IPS-18c (cell line): ENCODE measurements at regions not wholly inside any gene's neighbourhood (a gene's known extent, or its start where the extent isn't known, plus 50 kb on each side); places are given as distances from the start of the nearest gene placed in this dataset.

Experiments
- H3K4me3 ChIP-seq: 2 replicates; pipeline ENCODE4 v1.7.0; 2013; ENCODE audit warnings: low read depth, mild to moderate bottlenecking, low read length, moderate library complexity; ENCODE audit not compliant: insufficient read depth
- H3K9me3 ChIP-seq: one replicate; pipeline ENCODE4 v1.6.1; 2013; ENCODE audit warnings: mild to moderate bottlenecking, low read length, moderate library complexity; ENCODE audit not compliant: control insufficient read depth, insufficient read depth

DNA sequence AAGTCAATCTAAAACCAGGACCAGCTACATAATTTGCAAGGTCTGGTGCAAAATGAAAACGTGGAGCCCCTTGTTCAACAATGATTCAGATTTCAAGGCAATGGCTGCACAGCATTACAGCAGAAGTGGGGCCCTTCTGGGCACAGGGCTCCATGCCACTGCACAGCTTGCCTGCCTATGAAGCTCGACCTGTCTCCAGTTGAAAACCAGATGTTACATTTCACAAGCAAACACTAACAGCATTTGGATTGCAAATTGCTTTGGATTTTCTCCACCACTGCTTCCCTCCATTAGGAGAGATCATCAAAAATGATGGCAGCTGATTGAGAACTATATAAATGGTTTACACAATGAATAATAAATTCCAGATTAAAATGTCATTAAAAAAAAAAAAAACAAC, 551.4 kb upstream of the ZFHX3 start:
- H3K9me3 ChIP-seq = no peaks in the 10 kb centered on the region
- no peak overlapping the region for H3K4me3 ChIP-seq

DNA sequence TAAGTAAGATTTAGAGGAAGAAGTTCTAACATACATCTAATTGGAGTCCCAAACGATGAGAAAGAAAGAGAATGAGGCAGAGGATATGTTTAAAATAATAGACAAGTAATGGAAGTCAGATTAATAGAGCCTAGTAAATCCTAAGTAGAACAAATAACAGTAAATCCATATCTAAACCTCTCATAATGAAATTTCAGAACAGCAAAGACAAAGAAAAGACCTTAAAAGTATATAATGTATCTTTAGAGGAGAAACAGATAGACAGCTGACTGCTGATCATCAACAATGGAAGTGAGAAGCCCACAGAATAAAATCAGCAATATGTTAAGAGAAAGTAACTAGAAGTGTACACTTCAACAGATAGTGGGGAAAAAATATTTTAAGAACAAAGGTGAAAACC, 536.2 kb upstream of the ZFHX3 start:
- no peak overlapping the region for H3K4me3 ChIP-seq

DNA sequence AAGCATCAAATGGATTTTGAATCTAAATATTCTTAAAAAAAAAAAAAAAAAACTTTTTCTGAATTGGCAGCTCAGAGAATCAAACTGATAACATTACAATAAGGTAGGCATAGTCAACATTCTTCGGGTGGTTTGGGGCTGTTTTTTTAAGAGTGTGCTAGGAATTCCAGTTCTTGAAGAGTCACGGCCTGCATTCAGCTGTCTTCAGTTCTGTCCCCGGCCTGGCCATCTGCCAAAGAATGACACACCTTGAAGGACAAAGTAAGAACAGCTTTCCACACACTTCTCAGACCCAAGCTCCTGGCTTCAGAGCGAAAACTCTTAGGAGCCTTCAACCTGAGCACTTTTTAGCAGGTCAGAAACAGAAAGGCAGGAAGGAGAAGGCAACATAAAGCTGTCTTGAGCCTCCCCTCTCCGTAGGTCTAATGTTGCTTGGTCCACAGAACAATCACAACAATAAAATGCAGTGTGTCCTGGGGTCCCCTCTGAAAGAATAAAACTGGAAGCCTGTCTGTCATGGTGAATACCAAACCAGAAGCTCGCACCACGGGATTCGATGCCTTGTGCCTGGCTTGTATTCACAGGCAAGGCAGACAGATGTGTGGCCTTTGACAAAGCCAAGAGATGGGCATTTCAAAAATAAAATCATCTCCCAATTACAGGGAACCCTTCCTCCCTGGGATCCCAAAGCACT, 524.4 kb upstream of the ZFHX3 start:
- H3K4me3 ChIP-seq = no peak overlapping the region
- H3K9me3 ChIP-seq = no peaks in the 10 kb centered on the region

More for the DNA sequence above, 536.2 kb upstream of the ZFHX3 start:
- H3K9me3 ChIP-seq = no peaks in the 10 kb centered on the region

DNA sequence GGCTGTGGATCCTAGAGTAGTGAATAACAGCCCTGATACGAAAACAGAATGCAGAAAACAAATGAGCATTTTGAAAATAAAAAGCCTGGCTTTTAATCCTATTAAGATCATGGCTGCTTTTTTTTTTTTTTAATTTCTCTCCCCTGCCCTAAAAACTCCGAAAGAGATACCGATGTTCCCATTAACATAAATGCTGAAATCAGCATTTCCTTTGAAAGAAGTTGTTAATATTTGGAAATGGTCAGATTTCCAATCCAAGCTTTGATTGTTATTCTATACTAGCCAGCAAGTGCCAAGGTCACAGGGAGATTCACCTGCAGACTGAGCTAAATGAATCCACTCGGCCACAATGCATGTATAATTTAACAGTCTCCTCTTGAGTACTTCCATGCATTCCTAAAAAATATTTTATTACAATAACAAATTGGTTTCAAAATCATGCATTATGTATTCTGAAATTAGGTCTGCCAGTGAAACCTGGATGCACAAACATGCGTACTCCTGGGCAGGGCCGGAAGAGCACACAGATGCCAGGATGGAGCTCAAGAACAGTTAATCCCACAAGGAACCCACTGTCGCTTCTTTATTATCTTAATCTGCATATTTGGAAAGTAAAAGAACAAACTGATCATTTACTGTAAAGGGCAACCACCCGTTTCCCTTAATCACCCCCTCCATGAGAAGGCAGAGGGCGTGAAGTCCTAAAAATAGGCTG, 521.5 kb upstream of the ZFHX3 start:
- Histone ChIP-seq H3K9me3 (no peaks in the 10 kb centered on the region), H3K4me3 (no peak overlapping the region)

DNA sequence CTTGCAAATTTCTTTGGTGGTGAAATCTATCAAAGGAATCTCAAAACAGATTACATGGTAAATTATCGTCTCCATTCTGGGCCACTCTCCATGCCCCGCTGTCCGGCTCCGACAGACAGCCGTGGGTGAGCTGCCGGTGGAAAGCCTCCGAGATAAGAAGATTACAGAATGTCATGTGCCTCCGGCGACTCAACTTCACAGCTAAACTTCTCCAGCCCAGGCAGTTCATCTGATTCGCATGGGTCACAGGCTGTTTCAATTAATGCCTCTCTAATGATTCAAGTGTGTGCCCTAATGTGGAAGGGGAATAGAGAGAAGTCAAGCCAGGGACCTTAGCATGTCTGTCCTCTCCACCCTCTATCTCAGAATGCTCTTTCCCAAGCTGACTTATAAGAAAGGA, 520.8 kb upstream of the ZFHX3 start:
- Histone ChIP-seq H3K4me3 (no peak overlapping the region), H3K9me3 (no peaks in the 10 kb centered on the region)

DNA sequence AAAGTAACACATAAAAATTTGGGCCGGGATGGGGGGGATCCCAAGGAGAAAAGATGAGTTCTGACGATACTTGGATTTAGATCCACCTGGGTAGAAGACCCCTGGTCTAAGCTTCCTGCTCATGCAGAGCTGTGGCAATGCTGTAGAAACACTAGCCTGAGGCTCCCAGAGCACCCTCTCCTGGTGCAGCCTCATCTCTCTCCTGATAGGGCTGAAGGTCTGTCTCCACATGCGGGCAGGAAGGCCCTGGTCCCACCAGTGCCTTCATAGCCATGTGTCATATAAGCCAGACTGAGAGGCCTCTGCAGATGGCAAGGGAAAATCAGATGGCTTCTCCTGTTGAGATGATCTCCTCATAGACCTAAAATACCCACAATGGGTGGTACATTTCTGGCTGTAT, 518.0 kb upstream of the ZFHX3 start:
- H3K9me3 ChIP-seq = peaks cover 2% of the 10 kb centered on the region
- H3K4me3 ChIP-seq = no peak overlapping the region

DNA sequence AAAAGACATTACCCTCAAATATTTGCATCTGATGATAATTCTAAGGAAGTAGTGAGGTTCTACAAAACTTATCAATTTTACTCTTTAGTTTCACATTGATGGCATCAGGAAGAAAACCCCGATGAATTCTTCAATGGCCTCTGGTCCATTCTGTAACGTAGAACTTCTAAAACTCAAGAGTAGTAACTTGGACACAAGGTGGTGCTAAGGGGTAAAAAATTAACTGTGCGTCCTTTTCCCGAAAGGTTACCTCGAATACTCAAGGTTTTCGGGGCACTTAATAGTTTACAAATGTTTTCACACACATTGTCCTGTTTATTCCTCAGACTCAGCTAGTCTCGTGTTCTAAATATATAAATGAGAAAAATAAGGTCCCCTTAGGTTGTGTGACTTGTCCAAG, 517.3 kb upstream of the ZFHX3 start:
- Histone ChIP-seq H3K4me3 (no peak overlapping the region), H3K9me3 (peaks cover 2% of the 10 kb centered on the region)

DNA sequence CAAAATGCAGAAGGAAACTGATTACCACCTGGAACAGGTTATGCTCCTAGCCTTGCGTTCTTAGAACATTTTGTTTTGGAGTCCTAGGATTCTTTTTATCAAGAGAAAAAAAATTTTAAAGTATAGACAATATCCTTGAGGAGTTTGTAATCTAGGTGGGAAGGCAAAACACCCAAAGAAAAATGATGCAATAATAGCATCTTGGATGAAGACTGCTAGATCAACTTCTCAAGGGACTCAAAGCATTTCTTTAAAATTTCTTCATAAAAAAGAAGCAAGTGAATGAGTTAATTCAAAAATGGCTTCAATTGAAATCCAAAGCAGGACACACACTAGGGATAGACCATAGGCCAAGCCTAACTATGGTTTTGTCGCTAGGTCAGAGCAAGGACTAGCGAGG, 515.8 kb upstream of the ZFHX3 start:
- Histone ChIP-seq H3K4me3 (no peak overlapping the region), H3K9me3 (peaks cover 2% of the 10 kb centered on the region)

DNA sequence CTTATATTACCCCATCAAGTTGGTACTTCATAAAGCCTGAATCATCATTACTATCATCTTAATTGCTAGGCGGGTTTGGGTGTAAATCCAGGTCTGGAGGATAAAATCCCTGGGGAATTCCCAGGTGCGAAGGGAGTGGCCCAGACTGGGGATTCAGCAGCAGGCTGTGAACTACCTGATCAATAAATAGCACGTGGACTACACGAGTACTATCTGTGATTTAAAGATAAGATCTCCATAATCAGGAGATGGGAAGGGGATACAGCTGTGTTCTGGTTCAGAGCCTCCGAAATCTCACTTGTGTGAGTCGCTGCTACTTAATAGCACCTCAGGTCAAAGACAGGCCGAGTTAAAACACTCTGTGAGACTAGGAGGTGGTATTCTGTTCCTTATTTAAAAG, 512.6 kb upstream of the ZFHX3 start:
- Histone ChIP-seq H3K9me3 (peaks cover 2% of the 10 kb centered on the region), H3K4me3 (no peak overlapping the region)

DNA sequence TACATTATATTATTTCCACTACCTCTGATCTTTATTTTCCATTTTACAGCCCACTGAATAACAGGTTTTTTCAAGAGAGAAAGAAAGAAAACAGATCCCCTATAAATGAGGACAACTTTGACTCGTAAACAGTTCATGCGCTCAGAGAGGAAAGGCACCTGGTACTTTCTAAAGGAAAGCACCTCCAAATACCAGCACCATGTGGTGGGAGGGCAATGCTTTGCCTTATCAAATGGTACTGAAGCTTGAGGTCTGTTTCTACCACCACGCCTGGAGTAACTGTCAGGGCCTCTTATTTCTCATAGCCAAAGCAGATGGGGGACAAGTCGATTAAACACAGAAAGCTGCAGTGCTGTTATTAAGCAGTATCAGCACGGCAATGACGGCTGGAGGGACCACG, 510.3 kb upstream of the ZFHX3 start:
- Histone ChIP-seq H3K9me3 (peaks cover 2% of the 10 kb centered on the region), H3K4me3 (no peak overlapping the region)

DNA sequence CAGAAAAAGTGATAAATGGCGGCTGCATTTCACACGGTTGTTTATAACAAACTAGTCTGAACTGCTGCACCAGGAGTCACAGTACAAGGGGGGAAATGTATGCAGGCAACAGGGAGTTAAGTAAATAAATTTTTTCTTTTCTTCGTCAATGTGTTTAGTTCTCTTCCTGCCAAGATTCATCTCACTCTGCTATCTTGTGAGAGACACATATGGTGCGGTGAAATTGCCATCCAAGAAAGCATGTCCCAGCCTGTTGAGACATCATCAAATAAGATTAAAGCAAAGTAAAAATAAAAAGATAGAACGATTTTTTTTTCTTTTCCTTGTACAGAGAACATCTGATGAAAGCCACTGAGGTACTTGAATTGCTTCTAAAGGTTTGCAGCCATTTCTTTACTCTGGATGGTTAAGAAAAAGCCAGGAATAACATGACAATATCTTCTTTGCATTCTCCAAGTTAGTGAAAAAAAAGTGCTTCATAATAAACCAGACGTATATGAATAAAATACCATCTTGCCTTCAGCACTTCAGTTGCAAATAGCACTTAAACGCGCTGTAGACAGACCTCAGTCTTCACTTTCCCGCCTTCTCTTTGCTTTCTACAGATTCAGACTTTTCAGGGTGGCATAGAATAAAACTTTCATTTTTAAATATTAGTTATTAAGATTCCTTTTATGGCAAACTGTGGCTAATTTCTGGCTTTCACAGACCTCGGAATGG, 506.2 kb upstream of the ZFHX3 start:
- Histone ChIP-seq H3K9me3 (no peaks in the 10 kb centered on the region), H3K4me3 (no peak overlapping the region)

DNA sequence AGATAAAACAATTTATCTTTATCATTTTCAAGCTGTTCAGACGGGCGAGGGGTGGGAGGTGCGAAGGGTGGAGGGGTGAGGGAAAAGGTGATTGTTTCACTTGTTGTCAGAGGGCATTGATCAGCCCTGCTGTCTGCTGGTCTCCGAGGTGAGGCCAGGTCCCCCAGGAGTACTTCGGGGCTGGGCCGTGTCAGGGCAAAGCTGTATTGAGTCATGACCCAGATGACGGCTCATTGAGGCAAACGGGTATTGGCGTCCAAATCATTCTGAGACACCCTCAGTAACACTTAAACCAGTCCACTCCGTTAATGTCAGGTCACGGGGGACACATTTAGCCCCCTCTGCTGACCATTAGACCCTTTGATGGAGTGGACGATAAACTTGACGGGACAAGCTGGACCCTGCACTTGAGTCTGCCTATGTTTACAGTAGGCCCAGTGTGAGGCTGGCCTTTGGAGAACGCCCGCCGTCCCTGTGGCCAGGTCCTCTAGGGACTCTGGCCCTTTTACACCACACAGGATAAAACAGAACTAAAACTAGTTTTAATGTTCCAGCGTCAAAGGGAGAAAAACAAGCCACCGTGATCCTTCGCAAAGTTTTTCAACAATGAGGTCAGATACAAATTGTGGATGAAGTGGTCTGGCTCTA, 502.2 kb upstream of the ZFHX3 start:
- Histone ChIP-seq H3K9me3 (no peaks in the 10 kb centered on the region), H3K4me3 (no peak overlapping the region)

DNA sequence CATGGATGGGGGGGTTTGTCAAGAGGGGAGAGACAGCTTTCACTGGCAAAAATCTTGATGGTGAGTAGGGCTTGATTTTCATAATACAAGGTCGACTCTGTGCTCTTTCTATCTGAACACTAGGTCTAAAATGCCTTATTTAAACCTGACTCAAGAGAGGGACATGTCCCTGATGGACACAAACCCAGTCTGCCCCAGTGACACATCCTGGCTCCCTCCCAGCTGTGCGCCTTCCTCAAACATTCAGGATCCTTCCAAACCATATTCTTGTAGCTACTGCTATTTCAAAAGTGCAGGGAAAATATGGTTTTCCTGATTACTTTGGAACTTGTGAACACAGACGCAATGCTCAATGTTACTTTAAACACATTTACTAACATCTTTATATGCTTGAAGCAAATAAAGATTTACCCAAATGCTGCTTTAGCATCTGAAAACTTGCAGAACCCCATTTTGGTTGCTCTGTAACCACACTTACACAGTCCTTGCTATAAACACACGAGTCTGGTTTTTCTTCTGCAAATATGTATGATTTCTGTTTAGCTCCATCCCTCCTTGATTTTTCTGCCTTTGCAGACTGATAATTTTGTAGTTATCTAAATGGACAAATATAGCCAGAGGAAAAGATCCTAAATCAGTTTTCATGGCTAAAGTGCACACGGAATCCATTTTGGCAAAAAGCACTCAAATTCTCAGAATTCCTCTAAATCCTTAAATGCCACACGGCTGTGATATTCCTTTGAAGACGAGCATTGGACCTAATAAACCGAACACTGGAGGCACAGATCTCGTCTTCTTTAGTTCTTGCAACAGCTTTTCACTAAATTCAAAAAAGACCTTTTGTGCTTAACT, 499.9 kb upstream of the ZFHX3 start:
- Histone ChIP-seq H3K9me3 (no peaks in the 10 kb centered on the region), H3K4me3 (no peak overlapping the region)

DNA sequence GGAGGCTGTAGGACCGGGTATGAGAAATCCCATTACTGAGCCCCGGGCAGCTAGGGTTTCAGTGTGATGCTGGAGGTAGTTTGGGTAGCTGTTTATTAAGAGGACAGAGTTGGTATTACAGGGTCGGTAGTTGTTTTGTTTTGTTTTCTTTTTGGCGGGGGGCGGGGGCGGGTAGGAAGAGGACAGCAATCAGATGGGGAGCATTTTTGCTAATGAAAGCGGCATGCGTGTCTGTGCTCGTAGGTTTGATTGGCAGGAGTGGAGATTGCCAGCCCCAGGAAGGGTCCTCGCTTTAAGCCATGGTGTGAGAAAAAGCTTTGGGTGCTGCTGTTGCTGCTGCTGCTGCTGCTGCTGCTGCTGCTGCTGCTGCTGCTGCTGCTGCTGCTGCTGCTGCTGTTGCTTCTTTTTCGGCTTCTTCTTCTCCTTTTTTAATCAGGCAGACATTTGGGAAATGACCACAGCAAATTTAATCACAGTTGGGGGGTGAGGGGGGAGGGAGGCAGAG, 498.5 kb upstream of the ZFHX3 start:
- Histone ChIP-seq H3K9me3 (no peaks in the 10 kb centered on the region), H3K4me3 (no peak overlapping the region)

DNA sequence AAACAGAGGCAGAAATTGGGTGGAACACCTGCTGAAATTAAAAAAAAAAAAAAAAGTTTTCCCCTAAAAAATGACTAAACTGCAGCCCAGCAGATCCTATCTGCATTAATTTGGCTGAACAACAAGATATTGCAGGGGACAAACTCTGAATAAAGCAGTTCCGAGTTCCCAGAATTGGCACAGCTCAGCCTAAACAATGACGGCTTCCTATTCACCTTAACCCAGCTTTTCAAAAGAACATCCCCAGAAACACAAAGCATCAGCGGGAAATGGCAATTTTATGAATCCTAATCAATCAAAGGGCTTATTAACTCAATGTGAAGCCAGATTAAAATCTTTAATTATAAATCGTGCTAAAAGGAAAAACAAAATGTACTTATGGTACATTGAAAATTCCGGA, 497.8 kb upstream of the ZFHX3 start:
- no peak overlapping the region for H3K4me3 ChIP-seq
- no peaks in the 10 kb centered on the region for H3K9me3 ChIP-seq

DNA sequence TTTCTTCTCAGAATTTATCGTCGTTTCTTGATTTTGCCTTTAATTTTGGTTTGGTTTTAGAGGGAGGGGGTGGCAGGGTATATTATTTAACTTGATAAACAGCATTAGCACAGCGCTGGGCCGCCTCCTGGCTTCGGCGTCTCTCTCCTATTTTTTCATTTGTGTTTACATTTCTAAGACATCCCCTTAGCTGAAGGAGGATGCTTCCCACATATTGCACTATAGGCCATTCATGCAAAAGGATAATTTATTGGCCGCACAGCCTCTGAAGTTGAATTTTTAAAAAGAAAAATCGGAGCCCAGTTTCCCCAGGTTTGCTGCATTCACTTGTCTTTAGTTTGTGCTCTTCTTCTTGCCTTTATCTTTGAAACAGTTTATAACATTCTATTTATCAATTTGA, 497.4 kb upstream of the ZFHX3 start:
- H3K4me3 ChIP-seq = no peak overlapping the region
- no peaks in the 10 kb centered on the region for H3K9me3 ChIP-seq

DNA sequence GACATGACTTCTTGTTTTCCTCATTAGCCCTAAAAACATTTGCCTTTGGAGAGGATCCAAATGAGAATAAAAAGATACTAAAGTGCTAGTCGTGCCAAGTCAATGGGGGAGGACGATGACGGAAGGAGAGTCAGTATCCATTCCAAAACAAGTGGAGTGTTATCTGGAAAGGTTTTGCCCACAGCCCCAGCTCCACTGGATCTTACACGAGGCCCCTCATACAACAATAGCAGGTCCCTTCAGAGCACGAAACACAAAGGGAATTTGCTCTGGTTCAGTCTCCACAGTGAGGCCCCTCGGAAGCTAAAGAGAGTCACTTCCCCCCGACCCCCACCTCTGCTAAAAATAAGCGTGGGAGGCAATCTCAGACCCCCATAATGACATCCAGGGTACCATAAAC, 496.9 kb upstream of the ZFHX3 start:
- no peaks in the 10 kb centered on the region for H3K9me3 ChIP-seq
- H3K4me3 ChIP-seq = no peak overlapping the region; the same call in 1 of the 2 replicates
